ENCODE measurements at regions not wholly inside any gene's neighbourhood (a gene's known extent, or its start where the extent isn't known, plus 50 kb on each side); places are given as distances from the start of the nearest gene placed in this dataset.

DNA sequence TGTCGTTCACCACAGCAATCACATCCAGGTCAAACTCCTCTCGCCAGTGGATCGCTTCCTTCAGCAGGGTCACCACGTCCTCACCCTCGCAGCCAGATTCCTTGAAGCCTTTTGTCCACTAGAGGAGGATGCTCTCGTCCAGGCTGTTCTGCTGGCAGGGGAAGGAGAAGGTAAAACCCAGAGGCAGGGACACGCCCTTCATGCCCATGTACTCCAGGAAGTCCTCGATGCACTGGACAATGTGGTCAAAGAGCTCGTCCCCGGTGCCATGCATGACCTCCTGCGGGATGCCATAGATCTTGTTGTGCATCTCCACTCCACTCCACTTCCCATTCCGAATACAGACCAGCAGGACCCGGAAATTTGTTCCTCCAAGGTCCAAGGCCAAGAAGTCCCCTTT lies 152.4 kb downstream of the TENT5D start:
- no peak for TF ChIP-seq POLR2A (IDR thresholded peaks at IDR 0.05)
- TF ChIP-seq, protein P1, sequence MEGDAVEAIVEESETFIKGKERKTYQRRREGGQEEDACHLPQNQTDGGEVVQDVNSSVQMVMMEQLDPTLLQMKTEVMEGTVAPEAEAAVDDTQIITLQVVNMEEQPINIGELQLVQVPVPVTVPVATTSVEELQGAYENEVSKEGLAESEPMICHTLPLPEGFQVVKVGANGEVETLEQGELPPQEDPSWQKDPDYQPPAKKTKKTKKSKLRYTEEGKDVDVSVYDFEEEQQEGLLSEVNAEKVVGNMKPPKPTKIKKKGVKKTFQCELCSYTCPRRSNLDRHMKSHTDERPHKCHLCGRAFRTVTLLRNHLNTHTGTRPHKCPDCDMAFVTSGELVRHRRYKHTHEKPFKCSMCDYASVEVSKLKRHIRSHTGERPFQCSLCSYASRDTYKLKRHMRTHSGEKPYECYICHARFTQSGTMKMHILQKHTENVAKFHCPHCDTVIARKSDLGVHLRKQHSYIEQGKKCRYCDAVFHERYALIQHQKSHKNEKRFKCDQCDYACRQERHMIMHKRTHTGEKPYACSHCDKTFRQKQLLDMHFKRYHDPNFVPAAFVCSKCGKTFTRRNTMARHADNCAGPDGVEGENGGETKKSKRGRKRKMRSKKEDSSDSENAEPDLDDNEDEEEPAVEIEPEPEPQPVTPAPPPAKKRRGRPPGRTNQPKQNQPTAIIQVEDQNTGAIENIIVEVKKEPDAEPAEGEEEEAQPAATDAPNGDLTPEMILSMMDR (IDR thresholded peaks at IDR 0.05): no peak

Data from Peyer's patch (tissue), 4 donors.